Keratinocyte (primary cell): ENCODE measurements at regions not wholly inside any gene's neighbourhood (a gene's known extent, or its start where the extent isn't known, plus 50 kb on each side); places are given as distances from the start of the nearest gene placed in this dataset.

Experiments used
- DNase-seq: peaks from one replicate; pipeline ENCODE4 v3.0.0-alpha.2; 2011; ENCODE audit warnings: low read depth, missing footprints, low spot score
- FAIRE-seq: peaks from 2 replicates; lab custom pipeline; 2011; peaks lifted over from hg19 to GRCh38; lab: Jason Lieb, UNC
- H2AFZ ChIP-seq: 2 replicates; pipeline ENCODE4 v1.6.0; 2012; ENCODE audit warnings: low read length, control low read depth, inconsistent platforms; ENCODE audit not compliant: control insufficient read depth
- H3K27ac ChIP-seq: 2 replicates; pipeline ENCODE4 v1.5.1; 2011; ENCODE audit warnings: low read length; ENCODE audit not compliant: control insufficient read depth, insufficient read depth
- H3K27me3 ChIP-seq: 3 replicates; pipeline ENCODE4 v1.6.0; 2011; ENCODE audit warnings: low read length; ENCODE audit not compliant: control insufficient read depth, insufficient read depth; ENCODE audit errors: extremely low read depth
- H3K36me3 ChIP-seq, 2 experiments: 2 replicates in 1 of 2; 3 replicates in 1 of 2; pipeline ENCODE4 v1.5.1; 2011; ENCODE audit warnings: low read length in 2 of 2, mild to moderate bottlenecking in 1 of 2; ENCODE audit not compliant: control insufficient read depth in 2 of 2, insufficient read depth in 2 of 2; ENCODE audit errors: extremely low read depth in 1 of 2
- H3K4me1 ChIP-seq: 3 replicates; pipeline ENCODE4 v1.5.1; 2011; ENCODE audit warnings: low read length; ENCODE audit not compliant: control insufficient read depth, insufficient read depth; ENCODE audit errors: extremely low read depth
- H3K4me2 ChIP-seq: 3 replicates; pipeline ENCODE4 v1.6.0; 2011; ENCODE audit warnings: low read depth, low read length; ENCODE audit not compliant: control insufficient read depth, insufficient read depth; ENCODE audit errors: extremely low read depth
- H3K4me3 ChIP-seq, 3 experiments: fragments of 200-600 bp in 1 of 3; sonication (generic) in 1 of 3; 2 replicates in 2 of 3; 3 replicates in 1 of 3; pipeline ENCODE4 v1.5.1; 2011 to 2016; ENCODE audit warnings: low read length in 3 of 3, mild to moderate bottlenecking in 3 of 3, control low read depth in 2 of 3, inconsistent platforms in 1 of 3, low read depth in 1 of 3, mixed read lengths in 1 of 3, mixed run types in 1 of 3, moderate library complexity in 1 of 3; ENCODE audit not compliant: control insufficient read depth in 2 of 3, insufficient read depth in 2 of 3; ENCODE audit errors: extremely low read depth in 1 of 3
- H3K79me2 ChIP-seq: 2 replicates; pipeline ENCODE4 v1.6.0; 2012; ENCODE audit warnings: low read length; ENCODE audit not compliant: control insufficient read depth, insufficient read depth
- H3K9ac ChIP-seq: 3 replicates; pipeline ENCODE4 v1.6.0; 2011; ENCODE audit warnings: low read length; ENCODE audit not compliant: control insufficient read depth, insufficient read depth; ENCODE audit errors: extremely low read depth
- H3K9me1 ChIP-seq: 3 replicates; pipeline ENCODE4 v1.6.0; 2011; ENCODE audit warnings: low read length; ENCODE audit not compliant: control insufficient read depth, insufficient read depth; ENCODE audit errors: extremely low read depth
- H3K9me3 ChIP-seq: 2 replicates; pipeline ENCODE4 v1.5.1; 2012; ENCODE audit warnings: low read depth, low read length; ENCODE audit not compliant: control insufficient read depth
- H4K20me1 ChIP-seq: 3 replicates; pipeline ENCODE4 v1.6.0; 2011; ENCODE audit warnings: low read length; ENCODE audit not compliant: control insufficient read depth, insufficient read depth; ENCODE audit errors: extremely low read depth
- EZH2 ChIP-seq: IDR thresholded peaks from one replicate; pipeline ENCODE4 v1.6.1; 2012; ENCODE audit warnings: inconsistent platforms, mild to moderate bottlenecking, low read length, moderate library complexity
- dilution Hi-C: fragments of 300-500 bp; cut with MboI; formaldehyde crosslinking; loops from one replicate; pipeline ENCODE4 v1.7.0; 2020; ENCODE audit warnings: low sequenced_read_pairs; ENCODE audit not compliant: extremely low pct_ligation_motif_present
- TF ChIP-seq, protein P1 (sequence below), 3 experiments: IDR thresholded peaks in 1 of 3; conservative IDR thresholded peaks in 1 of 3; optimal IDR thresholded peaks in 1 of 3; 2 replicates in 2 of 3; 3 replicates in 1 of 3; pipeline versions ENCODE3 to v1.5.1; 2011; ENCODE audit warnings: low read length in 3 of 3, mild to moderate bottlenecking in 3 of 3, moderate library complexity in 2 of 3, control low read depth in 1 of 3, inconsistent platforms in 1 of 3; ENCODE audit not compliant: insufficient read depth in 2 of 3; ENCODE audit errors: extremely low read depth in 1 of 3

DNA sequence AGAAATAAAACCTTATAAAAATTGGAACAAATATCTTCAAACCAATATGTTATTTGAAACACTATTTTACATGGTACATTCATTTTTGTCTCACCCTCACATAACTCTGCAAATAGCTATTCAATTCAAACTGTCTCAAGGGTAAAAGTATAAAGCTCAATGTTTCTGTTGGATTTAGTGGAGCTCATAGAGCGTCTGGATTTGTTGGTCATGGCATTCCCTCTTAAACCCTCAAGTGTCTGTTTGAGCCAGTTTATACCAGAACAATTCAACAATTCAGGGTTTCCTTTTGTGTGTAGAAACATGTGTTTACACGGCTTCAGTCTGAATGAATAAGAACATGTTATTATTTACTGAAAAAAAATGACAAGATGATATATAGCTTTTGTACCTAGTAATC, 161.6 kb downstream of the PCDH18 start:
- Histone ChIP-seq H3K79me2 (no peaks in the 10 kb centered on the region), H3K27me3 (no peaks in the 10 kb centered on the region), H3K9ac (no peak overlapping the region), H4K20me1 (no peaks in the 10 kb centered on the region), H3K4me2 (no peak overlapping the region), H3K4me3 (no peak overlapping the region), H3K9me1 (no peaks in the 10 kb centered on the region), H3K27ac (peak overlapping the region; percentile 52), H2AFZ (no peak overlapping the region), H3K36me3 (no peaks in the 10 kb centered on the region), H3K9me3 (no peaks in the 10 kb centered on the region), H3K4me1 (peaks cover 28% of the 10 kb centered on the region)
- no peak for DNase-seq
- dilution Hi-C loops: no loop called here
- no peak for TF ChIP-seq EZH2
- TF ChIP-seq, protein P1, sequence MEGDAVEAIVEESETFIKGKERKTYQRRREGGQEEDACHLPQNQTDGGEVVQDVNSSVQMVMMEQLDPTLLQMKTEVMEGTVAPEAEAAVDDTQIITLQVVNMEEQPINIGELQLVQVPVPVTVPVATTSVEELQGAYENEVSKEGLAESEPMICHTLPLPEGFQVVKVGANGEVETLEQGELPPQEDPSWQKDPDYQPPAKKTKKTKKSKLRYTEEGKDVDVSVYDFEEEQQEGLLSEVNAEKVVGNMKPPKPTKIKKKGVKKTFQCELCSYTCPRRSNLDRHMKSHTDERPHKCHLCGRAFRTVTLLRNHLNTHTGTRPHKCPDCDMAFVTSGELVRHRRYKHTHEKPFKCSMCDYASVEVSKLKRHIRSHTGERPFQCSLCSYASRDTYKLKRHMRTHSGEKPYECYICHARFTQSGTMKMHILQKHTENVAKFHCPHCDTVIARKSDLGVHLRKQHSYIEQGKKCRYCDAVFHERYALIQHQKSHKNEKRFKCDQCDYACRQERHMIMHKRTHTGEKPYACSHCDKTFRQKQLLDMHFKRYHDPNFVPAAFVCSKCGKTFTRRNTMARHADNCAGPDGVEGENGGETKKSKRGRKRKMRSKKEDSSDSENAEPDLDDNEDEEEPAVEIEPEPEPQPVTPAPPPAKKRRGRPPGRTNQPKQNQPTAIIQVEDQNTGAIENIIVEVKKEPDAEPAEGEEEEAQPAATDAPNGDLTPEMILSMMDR (optimal IDR thresholded peaks at IDR 0.05 in 1 of 3, IDR thresholded peaks at IDR 0.05 in 1 of 3, conservative IDR thresholded peaks at IDR 0.05 in 1 of 3; ENCODE audit: extremely low read depth in 1 of 3, insufficient read depth in 2 of 3, low read length in 3 of 3): no peak
- no peak for FAIRE-seq

DNA sequence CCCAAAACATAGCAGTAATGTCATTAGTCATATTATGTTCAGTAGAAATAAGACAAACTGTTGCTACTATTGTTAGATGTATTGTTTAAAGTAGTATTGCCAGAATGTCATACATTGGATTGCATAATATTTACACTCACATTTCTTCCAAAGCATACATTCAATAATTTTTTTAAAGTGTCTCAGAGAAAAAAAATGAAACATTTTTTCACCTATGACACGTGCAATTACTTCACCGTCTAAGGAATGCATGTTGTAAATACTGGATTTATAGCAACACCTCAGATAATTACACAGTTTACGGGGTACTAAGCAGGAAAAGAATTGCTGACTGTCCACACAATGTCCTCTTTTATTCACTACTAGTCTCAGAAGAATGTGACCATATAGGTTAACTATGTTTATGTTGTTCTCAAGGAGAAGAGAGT, 162.1 kb downstream of the PCDH18 start:
- H3K79me2 ChIP-seq: no peaks in the 10 kb centered on the region
- dilution Hi-C loops: no loop called here
- TF ChIP-seq EZH2: no peak
- TF ChIP-seq, protein P1 (optimal IDR thresholded peaks at IDR 0.05 in 1 of 3, IDR thresholded peaks at IDR 0.05 in 1 of 3, conservative IDR thresholded peaks at IDR 0.05 in 1 of 3; ENCODE audit: extremely low read depth in 1 of 3, insufficient read depth in 2 of 3, low read length in 3 of 3): no peak
- no peak overlapping the region for H3K4me3 ChIP-seq
- H3K9me3 ChIP-seq: no peaks in the 10 kb centered on the region
- no peak overlapping the region for H3K9ac ChIP-seq
- no peaks in the 10 kb centered on the region for H4K20me1 ChIP-seq
- no peaks in the 10 kb centered on the region for H3K9me1 ChIP-seq
- DNase-seq (peak; percentile 33), FAIRE-seq (no peak)
- H3K4me1 ChIP-seq: peaks cover 28% of the 10 kb centered on the region
- H3K36me3 ChIP-seq: no peaks in the 10 kb centered on the region
- H2AFZ ChIP-seq: no peak overlapping the region
- peak overlapping the region; percentile 55 for H3K27ac ChIP-seq
- no peaks in the 10 kb centered on the region for H3K27me3 ChIP-seq
- H3K4me2 ChIP-seq: no peak overlapping the region
